Occipital lobe (tissue), 1 donor: ENCODE measurements at regions not wholly inside any gene's neighbourhood (a gene's known extent, or its start where the extent isn't known, plus 50 kb on each side); places are given as distances from the start of the nearest gene placed in this dataset.

Source experiments
- DNase-seq: peaks from one replicate; lab custom pipeline; 2025; lab: John Stamatoyannopoulos, UW

DNA sequence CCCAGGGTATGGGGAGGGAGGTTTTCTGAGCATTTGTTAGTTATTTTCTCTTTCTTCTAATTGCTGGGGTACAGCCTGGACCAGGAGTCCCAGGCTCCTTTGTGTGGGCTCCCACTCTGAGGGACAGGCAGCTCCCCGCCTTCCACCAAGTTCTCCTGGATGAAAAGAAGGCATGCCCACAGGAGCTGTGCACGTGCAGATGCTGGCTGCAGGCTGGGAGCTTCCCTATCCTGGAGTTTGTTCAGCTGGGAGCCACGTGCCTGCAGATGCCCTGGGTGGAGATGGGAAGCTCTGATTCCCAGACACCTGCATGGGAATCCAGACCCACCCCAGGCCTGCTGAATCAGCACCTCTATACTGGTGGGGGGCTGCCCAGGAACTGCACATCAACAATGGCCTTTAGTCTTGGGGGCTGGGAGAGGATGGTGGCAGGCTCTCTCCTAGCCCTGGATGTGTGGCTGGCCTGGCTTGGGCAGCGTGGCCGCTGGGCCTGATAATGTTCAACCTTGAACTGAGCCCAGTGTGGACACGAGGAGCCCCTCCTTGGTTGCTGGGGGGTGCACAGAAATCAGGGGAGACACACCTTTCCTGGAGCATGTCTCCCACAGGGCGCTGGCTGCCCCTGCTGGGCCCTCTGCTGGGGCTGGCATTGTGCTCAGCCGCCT, 233.6 kb upstream of the HS6ST1 start:
- DNase-seq: no peak

DNA sequence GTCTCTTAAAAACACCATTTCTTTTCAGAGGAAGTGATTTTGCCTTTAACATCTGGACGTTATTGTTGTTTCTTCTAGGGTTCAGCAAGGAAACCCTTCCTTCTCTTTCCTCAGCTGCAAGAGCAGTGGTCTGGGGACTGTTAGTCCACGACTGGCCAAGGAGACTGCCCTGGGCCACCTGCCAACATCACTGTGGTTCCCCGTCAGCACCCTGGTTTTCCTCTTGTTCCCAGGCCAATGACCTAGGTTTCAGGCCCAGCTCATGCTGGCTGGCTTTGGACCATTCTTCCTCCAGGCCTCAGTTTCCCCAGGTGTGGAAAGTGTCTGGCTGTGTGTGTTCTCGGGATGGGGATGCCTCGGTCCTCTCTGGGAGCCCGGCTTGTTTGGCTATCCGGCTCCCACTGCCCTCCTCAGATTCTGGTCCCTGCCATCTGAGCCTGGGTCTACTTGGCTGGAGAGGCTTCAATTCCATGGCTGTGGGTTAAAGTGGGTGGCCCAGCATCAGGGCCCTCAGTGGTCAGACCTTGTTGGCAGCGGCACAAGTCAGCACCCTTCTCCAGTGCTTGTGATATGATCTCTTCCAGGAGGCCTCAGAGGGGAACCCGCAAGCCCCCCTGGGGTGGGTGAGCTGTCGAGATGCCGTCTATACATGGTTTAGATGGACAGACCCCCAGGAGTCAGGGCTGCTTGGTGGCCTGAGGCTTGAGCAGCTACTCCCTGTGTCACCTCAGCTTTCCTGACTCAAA, 234.3 kb upstream of the HS6ST1 start:
- no peak for DNase-seq

GRCh38 chr2:128554151-128554769, 235.6 kb upstream of the HS6ST1 start:
- DNase-seq: no peak

DNA sequence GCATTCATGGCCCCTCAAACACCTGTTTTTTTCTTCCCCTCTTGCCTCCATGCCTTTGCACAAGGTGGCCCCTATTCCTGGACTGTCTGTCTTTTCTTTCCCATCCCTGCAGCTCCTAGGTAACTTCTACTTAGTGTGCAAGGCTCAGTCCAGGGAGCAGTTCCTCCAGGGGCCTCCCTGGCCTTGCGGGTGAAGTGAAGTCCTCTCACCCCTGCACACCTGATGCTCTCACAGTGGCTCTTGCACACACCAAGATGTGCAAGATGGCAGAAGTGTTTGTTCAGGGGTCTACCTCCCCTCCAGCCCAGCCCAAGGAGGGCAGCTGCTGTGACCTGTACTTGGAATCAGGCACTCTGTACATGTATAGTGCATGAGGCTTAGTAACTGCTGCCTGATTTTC, 236.8 kb upstream of the HS6ST1 start:
- DNase-seq: no peak

GRCh38 chr2:128556089-128556488, 237.4 kb upstream of the HS6ST1 start:
- DNase-seq: no peak

DNA sequence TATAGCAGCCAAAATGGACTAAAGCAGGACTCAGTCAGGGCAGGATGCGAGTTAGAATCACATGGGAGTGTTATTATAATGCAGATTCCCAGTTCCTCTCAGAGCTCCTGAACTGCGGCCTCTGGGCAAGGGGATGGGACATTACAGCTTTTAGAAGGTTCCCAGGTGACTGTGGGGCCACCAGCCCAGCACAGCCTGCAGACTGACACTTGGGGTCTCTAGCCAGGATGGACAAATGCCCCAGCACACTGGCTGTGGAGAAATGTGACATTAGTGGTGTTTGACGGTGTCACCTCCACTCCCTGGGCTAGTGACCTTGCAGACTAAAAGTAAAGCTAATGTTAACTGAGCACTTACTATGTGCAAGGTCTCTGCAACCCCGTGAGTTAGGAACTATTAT, 238.0 kb upstream of the HS6ST1 start:
- DNase-seq: no peak

GRCh38 chr2:128557069-128557468, 238.4 kb upstream of the HS6ST1 start:
- no peak for DNase-seq

GRCh38 chr2:128557831-128558241, 239.2 kb upstream of the HS6ST1 start:
- no peak for DNase-seq

- DNase-seq: no peak
Measured at GRCh38 chr2:128558441-128558840, 239.8 kb upstream of the HS6ST1 start.

- DNase-seq: no peak
Measured at GRCh38 chr2:128558895-128559532, 240.3 kb upstream of the HS6ST1 start.

DNA sequence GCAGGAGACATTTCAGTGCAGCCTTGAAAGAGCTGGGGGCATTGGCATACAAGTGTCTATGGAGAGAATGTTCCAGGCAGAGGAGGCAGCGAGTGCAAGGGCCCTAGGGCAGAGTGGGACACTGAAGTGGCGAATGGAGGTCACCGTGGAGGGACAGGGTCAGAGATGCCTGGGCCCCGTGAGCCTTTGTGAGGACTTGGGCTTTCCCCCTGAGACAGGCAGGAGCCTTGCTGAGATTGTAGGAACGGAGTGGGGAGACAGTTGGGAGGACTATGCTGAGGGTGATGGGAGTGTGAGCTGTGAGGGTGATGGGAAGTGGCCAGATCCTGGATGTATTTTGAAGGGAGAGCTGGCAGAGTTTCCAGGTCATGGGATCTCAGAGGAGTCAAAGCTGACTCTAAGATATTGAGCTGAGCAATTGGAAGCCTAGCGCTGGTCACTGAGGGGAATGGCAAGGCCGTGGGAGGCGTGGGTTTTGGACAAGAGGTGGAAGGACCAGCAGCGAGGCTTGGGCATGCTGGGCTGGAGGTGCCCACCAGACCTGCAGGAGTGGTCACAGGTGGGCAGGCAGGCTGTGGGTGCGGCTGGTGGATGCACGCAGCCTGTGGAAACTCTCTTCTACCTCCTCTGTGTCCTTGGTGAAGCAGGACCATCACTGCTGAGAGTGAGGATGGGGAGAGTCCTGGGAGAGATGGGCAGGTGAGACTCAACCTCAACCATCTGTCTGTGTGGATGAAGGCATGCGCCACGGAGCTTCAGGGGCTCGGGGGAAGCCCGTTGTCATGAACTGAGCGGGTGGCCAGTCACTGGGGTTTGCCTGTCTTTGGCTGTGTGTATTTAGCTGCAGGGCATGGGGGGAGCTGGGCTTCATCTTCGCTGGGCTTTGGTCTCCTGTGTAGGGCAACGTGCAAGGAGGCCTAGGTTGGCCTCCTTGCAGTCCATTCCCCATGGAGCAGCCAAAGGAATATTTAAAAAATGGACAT, 241.2 kb upstream of the HS6ST1 start:
- DNase-seq: no peak

- DNase-seq: no peak
Measured at GRCh38 chr2:128560718-128561117, 242.1 kb upstream of the HS6ST1 start.

- no peak for DNase-seq
Measured at GRCh38 chr2:128562471-128563347, 244.0 kb upstream of the HS6ST1 start.

GRCh38 chr2:128563348-128563687, 244.7 kb upstream of the HS6ST1 start:
- DNase-seq: peak; percentile 68

GRCh38 chr2:128564131-128564530, 245.5 kb upstream of the HS6ST1 start:
- no peak for DNase-seq

DNA sequence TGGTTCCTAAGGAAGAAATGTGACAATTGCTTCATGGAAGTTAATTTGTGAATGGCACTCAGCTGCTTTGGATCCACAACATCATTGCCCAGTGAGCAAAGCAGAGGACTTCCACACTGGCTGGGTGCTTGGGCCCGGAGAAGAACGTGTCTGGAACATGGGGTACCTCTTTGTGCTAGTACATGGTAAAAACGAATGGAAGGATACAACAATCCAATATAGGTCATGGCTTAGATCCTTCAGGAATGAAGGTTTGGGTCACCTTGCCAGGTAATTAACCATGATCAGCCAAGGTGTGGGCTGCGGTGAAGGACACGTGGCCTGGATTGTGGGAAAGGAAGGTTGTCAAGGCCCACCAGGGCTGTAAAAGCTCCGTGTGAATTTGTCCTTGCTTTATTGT, 245.9 kb upstream of the HS6ST1 start:
- no peak for DNase-seq

DNA sequence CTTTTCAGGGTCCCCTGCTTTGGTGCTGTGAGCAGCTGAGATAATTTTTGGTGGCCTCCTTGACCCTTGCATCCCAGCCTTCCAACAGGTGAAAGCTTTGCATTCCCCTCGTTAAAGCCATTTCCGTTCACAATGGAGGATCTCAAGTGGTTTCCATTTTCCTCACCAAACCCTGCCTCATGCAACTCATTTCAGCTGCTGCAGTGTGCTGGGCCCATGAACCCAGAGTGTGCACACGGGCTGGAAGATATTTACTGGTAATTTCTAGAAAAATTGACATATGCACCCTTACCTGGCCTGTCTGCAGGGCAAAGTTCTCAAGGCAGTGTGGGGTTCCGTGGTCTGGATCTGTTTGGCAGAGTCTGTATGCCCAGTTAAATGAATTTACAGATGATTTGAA, 246.8 kb upstream of the HS6ST1 start:
- DNase-seq: no peak

- no peak for DNase-seq
Measured at GRCh38 chr2:128566671-128567070, 248.0 kb upstream of the HS6ST1 start.

- no peak for DNase-seq
Measured at GRCh38 chr2:128568106-128568505, 249.4 kb upstream of the HS6ST1 start.

GRCh38 chr2:128573116-128573515, 254.4 kb upstream of the HS6ST1 start:
- DNase-seq: no peak
